Fibroblast of skin of left quadriceps (primary cell): ENCODE measurements at regions not wholly inside any gene's neighbourhood (a gene's known extent, or its start where the extent isn't known, plus 50 kb on each side); places are given as distances from the start of the nearest gene placed in this dataset.

Experiments used
- DNase-seq, 2 experiments: peaks; one replicate each; pipeline ENCODE4 v3.0.0-alpha.2; 2013; ENCODE audit warnings: low read depth in 2 of 2

- DNase-seq: no peak
Measured at GRCh38 chr13:22226086-22226485, 555.2 kb downstream of the FGF9 start.

- no peak for DNase-seq
Measured at GRCh38 chr13:22227895-22228294, 557.0 kb downstream of the FGF9 start.

GRCh38 chr13:22229916-22230315 is 559.0 kb downstream of the FGF9 start:
- no peak for DNase-seq

GRCh38 chr13:22232186-22232585 is 561.3 kb downstream of the FGF9 start:
- DNase-seq: no peak

- DNase-seq: no peak
Measured at GRCh38 chr13:22235285-22235949, 564.5 kb downstream of the FGF9 start.

GRCh38 chr13:22235950-22236290 is 565.0 kb downstream of the FGF9 start:
- no peak for DNase-seq

GRCh38 chr13:22238269-22238668 is 567.4 kb downstream of the FGF9 start:
- DNase-seq: no peak

GRCh38 chr13:22240716-22241115 is 569.8 kb downstream of the FGF9 start:
- no peak for DNase-seq

GRCh38 chr13:22243469-22244163 is 572.7 kb downstream of the FGF9 start:
- no peak for DNase-seq

- no peak for DNase-seq
Measured at GRCh38 chr13:22252281-22252830, 581.5 kb downstream of the FGF9 start.

- no peak for DNase-seq
Measured at GRCh38 chr13:22253107-22253506, 582.2 kb downstream of the FGF9 start.

GRCh38 chr13:22256111-22256639 is 585.3 kb downstream of the FGF9 start:
- DNase-seq: no peak

GRCh38 chr13:22262001-22262885 is 591.4 kb downstream of the FGF9 start:
- DNase-seq: no peak

GRCh38 chr13:22263185-22263584 is 592.3 kb downstream of the FGF9 start:
- DNase-seq: no peak

GRCh38 chr13:22265563-22265962 is 594.7 kb downstream of the FGF9 start:
- DNase-seq: no peak

- DNase-seq: no peak
Measured at GRCh38 chr13:22270881-22271280, 600.0 kb downstream of the FGF9 start.

GRCh38 chr13:22271903-22272302 is 601.0 kb downstream of the FGF9 start:
- DNase-seq: no peak

GRCh38 chr13:22275393-22275792 is 604.5 kb downstream of the FGF9 start:
- DNase-seq: no peak

GRCh38 chr13:22276616-22277015 is 605.7 kb downstream of the FGF9 start:
- DNase-seq: no peak

GRCh38 chr13:22278336-22278929 is 607.6 kb downstream of the FGF9 start:
- no peak for DNase-seq

- no peak for DNase-seq
Measured at GRCh38 chr13:22285867-22286266, 615.0 kb downstream of the FGF9 start.

GRCh38 chr13:22286338-22286737 is 615.5 kb downstream of the FGF9 start:
- no peak for DNase-seq
